ENCODE measurements at regions not wholly inside any gene's neighbourhood (a gene's known extent, or its start where the extent isn't known, plus 50 kb on each side); places are given as distances from the start of the nearest gene placed in this dataset.

- H3K4me2 ChIP-seq (ENCODE audit: low read depth, low read length, poor library complexity, severe bottlenecking) = no peak overlapping the region
- no peaks in the 10 kb centered on the region for H3K9me3 ChIP-seq (ENCODE audit: insufficient read depth, low read depth, low read length)
- TF ChIP-seq CTCF (conservative IDR thresholded peaks at IDR 0.05; ENCODE audit: low read length) = no peak
- no peak for TF ChIP-seq EZH2phosphoT487 (IDR thresholded peaks at IDR 0.05; ENCODE audit: borderline replicate concordance)
- H3K79me2 ChIP-seq (ENCODE audit: insufficient read depth, low read length) = no peaks in the 10 kb centered on the region
- H3K27me3 ChIP-seq (ENCODE audit: insufficient read depth, low read length, poor library complexity, severe bottlenecking) = no peaks in the 10 kb centered on the region
- H3F3A ChIP-seq (ENCODE audit: low read depth) = no peaks in the 10 kb centered on the region
- no peaks in the 10 kb centered on the region for H3K36me3 ChIP-seq (ENCODE audit: insufficient read depth, low read length)
- H3K9me2 ChIP-seq (replicated peaks; ENCODE audit: low read depth, low read length) = no peaks in the 10 kb centered on the region
- H4K20me1 ChIP-seq (ENCODE audit: insufficient read depth, low read length, poor library complexity, severe bottlenecking) = no peaks in the 10 kb centered on the region
- no peak overlapping the region for H3K9ac ChIP-seq (ENCODE audit: low read depth, low read length, poor library complexity, severe bottlenecking)
- no peak overlapping the region for H3K4me3 ChIP-seq (ENCODE audit: low read length, poor library complexity, severe bottlenecking)
- no peak overlapping the region for H2AFZ ChIP-seq (ENCODE audit: low read length)
- no peaks in the 10 kb centered on the region for H3K4me1 ChIP-seq (ENCODE audit: insufficient read depth, low read length, poor library complexity, severe bottlenecking)
These were observed 199.9 kb upstream of the FAM3C start for GRCh38 chr7:121595758-121596696.

- Histone ChIP-seq H3K9me2 (replicated peaks; ENCODE audit: low read depth, low read length) (no peaks in the 10 kb centered on the region), H2AFZ (ENCODE audit: low read length) (no peak overlapping the region), H3K4me1 (ENCODE audit: insufficient read depth, low read length, poor library complexity, severe bottlenecking) (no peaks in the 10 kb centered on the region), H3K4me2 (ENCODE audit: low read depth, low read length, poor library complexity, severe bottlenecking) (no peak overlapping the region), H4K20me1 (ENCODE audit: insufficient read depth, low read length, poor library complexity, severe bottlenecking) (no peaks in the 10 kb centered on the region), H3F3A (ENCODE audit: low read depth) (no peaks in the 10 kb centered on the region), H3K36me3 (ENCODE audit: insufficient read depth, low read length) (no peaks in the 10 kb centered on the region), H3K79me2 (ENCODE audit: insufficient read depth, low read length) (no peaks in the 10 kb centered on the region), H3K4me3 (ENCODE audit: low read length, poor library complexity, severe bottlenecking) (no peak overlapping the region), H3K9ac (ENCODE audit: low read depth, low read length, poor library complexity, severe bottlenecking) (no peak overlapping the region), H3K27me3 (ENCODE audit: insufficient read depth, low read length, poor library complexity, severe bottlenecking) (no peaks in the 10 kb centered on the region), H3K9me3 (ENCODE audit: insufficient read depth, low read depth, low read length) (no peaks in the 10 kb centered on the region)
- TF ChIP-seq EZH2phosphoT487 (IDR thresholded peaks at IDR 0.05; ENCODE audit: borderline replicate concordance) (no peak), CTCF (conservative IDR thresholded peaks at IDR 0.05; ENCODE audit: low read length) (no peak)
These were observed 195.8 kb upstream of the FAM3C start for GRCh38 chr7:121591926-121592325.

- no peaks in the 10 kb centered on the region for H4K20me1 ChIP-seq (ENCODE audit: insufficient read depth, low read length, poor library complexity, severe bottlenecking)
- H3K9ac ChIP-seq (ENCODE audit: low read depth, low read length, poor library complexity, severe bottlenecking) = no peak overlapping the region
- no peaks in the 10 kb centered on the region for H3K36me3 ChIP-seq (ENCODE audit: insufficient read depth, low read length)
- H3K4me3 ChIP-seq (ENCODE audit: low read length, poor library complexity, severe bottlenecking) = no peak overlapping the region
- H3K9me3 ChIP-seq (ENCODE audit: insufficient read depth, low read depth, low read length) = no peaks in the 10 kb centered on the region
- no peaks in the 10 kb centered on the region for H3K4me1 ChIP-seq (ENCODE audit: insufficient read depth, low read length, poor library complexity, severe bottlenecking)
- no peaks in the 10 kb centered on the region for H3F3A ChIP-seq (ENCODE audit: low read depth)
- H2AFZ ChIP-seq (ENCODE audit: low read length) = no peak overlapping the region
- H3K4me2 ChIP-seq (ENCODE audit: low read depth, low read length, poor library complexity, severe bottlenecking) = no peak overlapping the region
- no peaks in the 10 kb centered on the region for H3K9me2 ChIP-seq (replicated peaks; ENCODE audit: low read depth, low read length)
- no peaks in the 10 kb centered on the region for H3K27me3 ChIP-seq (ENCODE audit: insufficient read depth, low read length, poor library complexity, severe bottlenecking)
- H3K79me2 ChIP-seq (ENCODE audit: insufficient read depth, low read length) = no peaks in the 10 kb centered on the region
- TF ChIP-seq CTCF (conservative IDR thresholded peaks at IDR 0.05; ENCODE audit: low read length) = no peak
- no peak for TF ChIP-seq EZH2phosphoT487 (IDR thresholded peaks at IDR 0.05; ENCODE audit: borderline replicate concordance)
These were observed 191.3 kb upstream of the FAM3C start for GRCh38 chr7:121587435-121587834.

Data from Loucy (cell line).